GM19043 (cell line): ENCODE measurements at regions not wholly inside any gene's neighbourhood (a gene's known extent, or its start where the extent isn't known, plus 50 kb on each side); places are given as distances from the start of the nearest gene placed in this dataset.

Experiments used
- ATAC-seq: cut with Tn5 transposase; IDR thresholded peaks from one replicate; pipeline ENCODE4 v1.9.1; 2021; ENCODE audit warnings: low read depth; ENCODE audit not compliant: unreplicated experiment

- no peak for ATAC-seq
These were observed 355.7 kb upstream of the AKR1E2 start for GRCh38 chr10:4470231-4470835.

- ATAC-seq: no peak
These were observed 358.5 kb upstream of the AKR1E2 start for GRCh38 chr10:4467481-4467880.

- ATAC-seq: no peak
These were observed 365.7 kb upstream of the AKR1E2 start for GRCh38 chr10:4460267-4460666.

DNA sequence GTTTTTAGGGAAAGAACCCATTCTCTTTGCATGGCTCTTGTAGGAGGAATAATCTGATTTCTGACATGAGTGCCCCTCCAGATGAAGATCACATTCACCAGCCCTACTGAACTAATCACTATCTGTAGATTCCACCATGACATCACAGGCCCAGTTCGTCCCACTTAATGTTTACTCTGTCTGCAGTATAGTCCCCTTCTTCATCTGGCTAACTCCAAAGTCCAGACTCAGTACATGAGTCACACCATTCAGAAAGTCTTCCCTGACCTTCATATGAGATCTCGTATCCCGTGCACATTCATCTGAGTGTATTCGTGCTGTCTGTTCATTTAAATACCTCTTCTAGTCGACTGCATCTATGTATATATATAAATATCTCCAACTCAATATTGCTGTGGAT lies 366.5 kb upstream of the AKR1E2 start:
- ATAC-seq: no peak

GRCh38 chr10:4457597-4457996 lies 368.4 kb upstream of the AKR1E2 start:
- ATAC-seq: no peak

GRCh38 chr10:4456776-4457175 lies 369.2 kb upstream of the AKR1E2 start:
- ATAC-seq: no peak

- ATAC-seq: no peak
These were observed 369.7 kb upstream of the AKR1E2 start for GRCh38 chr10:4456279-4456678.

- no peak for ATAC-seq
These were observed 372.1 kb upstream of the AKR1E2 start for GRCh38 chr10:4453950-4454349.

GRCh38 chr10:4453276-4453675 lies 372.7 kb upstream of the AKR1E2 start:
- ATAC-seq: no peak

DNA sequence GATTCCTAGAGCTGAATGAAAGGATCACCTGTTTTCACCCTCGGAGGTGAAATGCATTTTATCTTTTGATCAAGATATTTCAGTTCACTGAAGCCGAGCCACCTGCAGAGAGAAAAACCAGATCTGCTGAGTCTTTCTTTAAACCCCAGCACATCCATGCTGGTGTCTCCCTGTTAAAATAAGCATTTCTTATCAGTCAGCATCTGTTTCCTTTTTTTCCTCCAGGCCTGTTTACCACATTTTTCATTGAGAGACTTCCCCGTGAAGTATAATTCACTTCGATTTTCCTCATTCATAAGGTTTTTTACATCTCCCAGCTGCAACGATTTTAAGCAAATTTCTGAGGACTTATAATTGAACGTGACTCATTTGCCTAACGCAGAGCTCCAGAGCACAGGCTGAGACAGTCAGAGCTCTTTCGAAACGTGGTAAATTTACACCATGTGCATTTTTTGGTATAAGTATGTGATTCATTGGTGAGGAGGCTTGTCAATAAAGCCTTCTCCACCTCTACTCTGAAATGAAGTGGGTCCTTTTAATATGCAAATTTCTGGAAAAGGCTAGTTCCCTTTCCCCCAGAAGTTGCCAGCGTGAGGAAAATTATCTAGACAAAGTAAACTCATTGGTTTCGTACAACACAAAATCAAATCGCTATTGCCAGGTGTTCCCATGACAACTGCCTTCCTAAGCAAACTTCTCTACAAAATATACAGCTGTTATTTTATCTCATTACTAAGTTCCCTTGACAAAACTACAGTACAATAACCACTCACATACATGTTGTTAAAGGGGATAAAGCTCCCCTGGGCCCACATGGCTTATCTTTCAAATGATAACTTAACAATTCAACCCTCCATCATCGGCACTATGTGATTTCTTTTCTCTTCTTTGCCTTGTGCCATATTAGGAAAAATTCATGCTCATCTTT lies 374.8 kb upstream of the AKR1E2 start:
- no peak for ATAC-seq

DNA sequence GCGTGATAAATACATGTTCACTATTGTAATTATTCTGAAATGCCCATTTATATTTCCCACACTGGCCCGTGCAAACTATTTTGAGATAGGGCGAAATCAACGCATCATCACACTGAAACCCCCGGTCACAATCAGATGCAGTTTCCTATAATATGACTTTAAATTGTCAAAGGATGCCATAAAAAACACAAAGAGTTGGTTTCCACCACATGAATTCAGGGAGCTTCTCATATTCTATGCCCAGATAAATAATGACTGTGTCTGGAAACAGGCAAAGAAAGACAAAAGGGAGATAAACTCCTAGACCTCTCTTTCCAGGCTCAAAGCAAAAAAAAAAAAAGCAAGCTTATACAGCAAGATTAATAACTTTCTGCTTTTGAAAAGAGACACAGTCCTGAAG lies 375.8 kb upstream of the AKR1E2 start:
- no peak for ATAC-seq

DNA sequence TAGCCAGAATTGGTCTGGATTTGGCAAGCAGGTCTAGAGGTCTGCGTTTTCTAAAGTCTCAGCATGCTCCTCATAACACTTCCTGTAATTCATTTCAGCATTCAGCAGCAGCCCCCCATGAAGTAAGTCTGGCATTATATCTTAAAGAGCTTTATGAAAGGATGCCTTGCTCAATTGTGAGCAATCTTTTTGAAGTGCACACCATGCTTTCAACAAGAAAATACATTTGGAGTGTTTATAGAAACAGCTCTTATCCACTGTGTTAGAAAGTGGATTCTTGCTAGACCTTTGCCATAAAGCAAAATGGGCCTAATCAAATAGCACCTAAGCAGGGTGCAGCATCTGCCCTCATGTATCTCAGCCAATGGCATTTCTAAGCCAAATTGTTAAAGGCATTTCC lies 378.0 kb upstream of the AKR1E2 start:
- ATAC-seq: no peak

- ATAC-seq: no peak
These were observed 382.6 kb upstream of the AKR1E2 start for GRCh38 chr10:4443419-4443818.

DNA sequence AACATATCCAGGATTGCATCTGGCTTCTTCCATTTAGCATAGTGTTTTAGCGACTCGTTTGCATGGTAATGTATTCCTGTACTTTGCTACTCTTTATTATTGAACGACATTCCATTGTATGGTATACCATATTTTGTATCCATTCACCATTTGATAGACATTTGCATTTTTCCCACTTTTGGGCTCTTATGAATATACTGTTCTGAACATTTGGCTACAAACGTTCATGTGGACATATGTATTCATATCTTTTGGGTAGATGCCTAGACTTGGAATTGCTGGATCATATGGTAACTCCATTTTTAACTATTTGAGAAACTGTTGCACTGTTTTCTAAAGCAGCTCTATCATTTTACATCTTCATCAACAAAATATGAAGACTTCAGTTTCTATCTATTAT lies 383.7 kb upstream of the AKR1E2 start:
- no peak for ATAC-seq

GRCh38 chr10:4440260-4440659 lies 385.7 kb upstream of the AKR1E2 start:
- no peak for ATAC-seq

DNA sequence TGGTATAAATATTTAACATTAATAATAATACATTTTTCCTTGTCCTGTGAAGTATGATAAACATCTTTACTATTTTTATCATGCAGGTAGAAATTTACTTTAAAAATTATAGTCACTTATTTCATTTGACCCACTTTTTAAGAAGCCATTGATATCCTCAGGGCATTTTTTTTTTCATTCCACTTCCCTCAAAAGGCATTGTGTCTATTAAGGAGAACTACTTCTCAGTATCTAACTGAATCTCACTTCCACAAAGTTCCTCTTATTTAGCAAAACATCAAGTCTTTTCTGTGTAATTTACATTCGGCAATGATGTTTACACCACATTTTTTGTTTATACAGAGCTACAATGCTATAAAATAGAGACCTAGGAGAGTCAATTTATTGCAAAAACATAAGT lies 388.2 kb upstream of the AKR1E2 start:
- no peak for ATAC-seq

GRCh38 chr10:4437061-4437460 lies 388.9 kb upstream of the AKR1E2 start:
- ATAC-seq: no peak

DNA sequence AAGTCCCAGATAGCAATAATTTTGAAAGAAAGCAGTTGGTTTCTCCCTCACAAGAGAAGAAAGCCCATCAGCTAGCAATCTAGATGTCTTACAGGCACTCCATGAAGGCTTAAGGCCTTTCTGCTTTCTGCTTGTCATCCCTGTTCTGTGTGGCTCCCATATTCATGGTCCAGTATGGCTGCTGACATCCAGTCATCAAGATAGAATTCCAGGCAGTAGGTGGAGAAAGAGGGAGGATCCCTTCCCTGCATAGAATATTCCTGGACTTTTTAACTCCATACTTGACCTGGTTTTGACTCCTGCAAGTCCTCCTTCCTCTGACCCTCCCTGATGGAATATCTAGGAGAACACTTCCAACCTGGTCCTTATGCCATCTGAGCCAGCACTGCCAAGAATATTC lies 389.9 kb upstream of the AKR1E2 start:
- ATAC-seq: no peak

DNA sequence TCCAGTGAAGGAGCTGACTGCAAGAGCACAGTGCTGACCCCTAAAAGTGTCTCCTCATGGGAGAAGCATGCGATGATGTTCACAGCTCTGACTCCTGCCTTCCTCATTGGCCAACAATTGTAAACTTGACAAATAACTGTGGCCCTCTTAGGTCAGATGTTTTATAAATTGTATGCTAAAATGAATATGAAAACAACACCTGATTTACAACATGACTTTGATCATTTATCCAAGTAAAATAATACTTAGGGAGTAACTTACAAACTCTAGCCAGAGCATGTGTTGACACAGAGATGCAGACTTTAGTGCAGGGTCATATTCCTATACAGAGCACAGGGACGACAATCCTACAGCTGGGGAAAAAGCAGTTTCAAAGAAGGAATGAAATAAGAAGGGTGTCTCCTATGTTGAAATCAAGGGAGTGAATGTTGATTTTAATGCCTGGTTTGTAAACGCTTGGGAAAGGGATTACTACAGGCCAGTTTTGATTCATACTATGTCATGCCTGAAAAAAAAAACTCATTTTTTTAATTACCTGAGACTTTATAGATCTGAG lies 391.4 kb upstream of the AKR1E2 start:
- ATAC-seq: no peak

GRCh38 chr10:4434105-4434504 lies 391.9 kb upstream of the AKR1E2 start:
- ATAC-seq: no peak

DNA sequence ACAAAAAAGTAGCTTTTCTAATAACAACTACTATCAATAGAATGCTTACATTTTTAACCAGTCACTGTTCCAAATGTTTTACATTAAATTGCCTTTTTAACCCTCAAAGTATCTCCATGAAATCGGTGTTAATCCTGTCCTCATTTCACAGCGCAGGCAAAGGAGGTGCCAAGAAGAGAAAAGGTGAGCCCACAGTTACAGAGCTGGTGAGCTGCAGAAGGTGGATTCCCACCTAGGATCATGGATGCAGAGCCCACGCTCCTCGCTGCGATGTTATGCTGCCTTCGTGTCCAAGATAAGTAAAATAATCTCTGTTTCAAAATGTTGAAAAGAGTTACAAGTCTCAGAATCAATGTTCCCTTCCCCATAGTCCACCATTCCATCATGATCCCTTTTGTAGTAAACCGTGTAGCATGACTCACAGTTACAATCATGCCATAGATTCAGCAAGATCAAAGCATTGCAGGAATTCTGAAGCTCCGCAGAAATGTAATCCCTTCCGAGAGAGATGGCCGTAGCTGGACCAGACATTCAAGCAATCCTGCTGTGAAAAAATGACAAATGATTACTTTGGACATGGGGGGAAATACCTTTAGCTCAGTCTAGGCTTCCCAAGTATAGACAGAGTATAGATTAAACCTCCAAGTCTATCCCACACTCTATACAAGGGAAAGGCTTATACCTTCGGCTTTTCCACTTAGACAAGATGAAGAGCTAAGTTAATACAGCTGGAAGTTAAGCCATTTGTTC lies 394.7 kb upstream of the AKR1E2 start:
- ATAC-seq: no peak
